HG02623 (cell line): ENCODE measurements at regions not wholly inside any gene's neighbourhood (a gene's known extent, or its start where the extent isn't known, plus 50 kb on each side); places are given as distances from the start of the nearest gene placed in this dataset.
"Not testable (repeated sequence)": the region's sequence is repeated elsewhere in the genome, so short reads cannot be mapped to it uniquely, and the experiment has no call there.

Experiments used
- ATAC-seq: cut with Tn5 transposase; IDR thresholded peaks from one replicate; pipeline ENCODE4 v1.9.1; 2021; ENCODE audit warnings: moderate library complexity; ENCODE audit not compliant: unreplicated experiment

DNA sequence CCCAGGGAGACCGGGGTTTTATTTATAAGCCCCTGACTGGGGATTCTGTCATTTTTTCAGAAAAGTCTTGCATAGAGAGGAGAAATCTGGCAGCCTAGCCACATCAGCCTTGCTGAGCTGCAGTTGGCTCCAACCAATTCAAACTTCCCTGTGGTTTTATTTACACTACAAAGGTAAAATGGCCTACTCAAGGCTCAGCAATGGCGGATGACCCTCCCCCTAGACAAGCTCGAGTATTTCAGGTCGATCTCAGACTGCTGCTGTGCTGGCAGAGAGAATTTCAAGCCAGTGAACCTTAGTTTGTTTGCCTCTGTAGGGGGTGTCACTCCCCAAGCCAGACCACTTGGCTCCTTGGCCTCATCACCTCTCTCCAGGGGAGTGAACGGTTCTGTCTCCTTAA lies 52.9 kb downstream of the CDY2A start:
- ATAC-seq, result not testable (repeated sequence)

DNA sequence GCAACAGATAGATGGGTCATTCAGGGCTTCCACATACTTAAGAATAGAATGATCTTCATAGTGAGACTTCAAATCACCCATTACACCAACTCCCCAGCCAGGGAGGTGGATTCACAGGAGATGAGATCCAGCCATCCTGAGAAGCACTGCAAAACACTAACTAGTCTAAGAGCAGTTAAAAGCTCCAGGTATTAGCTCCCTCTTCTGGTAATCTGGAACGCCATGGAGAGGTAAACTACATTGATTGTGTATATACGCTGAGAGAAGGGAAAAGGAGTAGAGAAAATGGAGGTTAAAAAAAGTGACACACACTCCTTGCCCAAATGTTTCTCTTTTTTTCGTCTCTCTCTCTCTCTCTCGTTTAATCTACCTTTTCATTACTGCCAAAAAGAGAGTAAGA lies 60.3 kb downstream of the CDY2A start:
- ATAC-seq, result not testable (repeated sequence)

DNA sequence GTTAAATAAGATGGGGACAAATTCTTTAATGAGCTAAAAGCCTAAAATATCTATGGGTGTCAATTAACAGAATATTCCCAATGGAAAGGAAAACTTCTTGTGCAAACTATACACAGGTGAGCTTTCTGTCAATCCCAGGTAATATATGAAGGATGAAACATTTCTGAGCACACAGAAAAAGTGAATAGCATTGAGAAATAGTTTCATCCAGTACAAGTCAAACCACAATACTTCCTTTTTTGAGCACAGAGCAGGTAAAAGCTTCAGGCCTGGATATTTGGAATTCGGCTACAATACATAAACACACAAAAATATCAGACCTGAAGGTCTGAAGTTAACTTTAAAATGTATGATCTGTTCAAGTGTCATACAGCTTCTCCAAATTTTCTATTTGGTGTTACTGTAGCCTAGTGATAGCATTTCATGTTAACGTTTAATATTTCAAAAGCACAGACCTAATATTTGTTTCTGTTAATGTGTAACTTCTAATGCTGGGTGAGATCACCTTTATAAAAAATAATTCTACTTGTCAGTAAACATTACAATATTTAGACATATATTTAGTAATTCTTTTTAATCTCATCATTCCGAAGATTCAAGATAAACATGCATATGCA lies 60.9 kb downstream of the CDY2A start:
- ATAC-seq, result not testable (repeated sequence)

DNA sequence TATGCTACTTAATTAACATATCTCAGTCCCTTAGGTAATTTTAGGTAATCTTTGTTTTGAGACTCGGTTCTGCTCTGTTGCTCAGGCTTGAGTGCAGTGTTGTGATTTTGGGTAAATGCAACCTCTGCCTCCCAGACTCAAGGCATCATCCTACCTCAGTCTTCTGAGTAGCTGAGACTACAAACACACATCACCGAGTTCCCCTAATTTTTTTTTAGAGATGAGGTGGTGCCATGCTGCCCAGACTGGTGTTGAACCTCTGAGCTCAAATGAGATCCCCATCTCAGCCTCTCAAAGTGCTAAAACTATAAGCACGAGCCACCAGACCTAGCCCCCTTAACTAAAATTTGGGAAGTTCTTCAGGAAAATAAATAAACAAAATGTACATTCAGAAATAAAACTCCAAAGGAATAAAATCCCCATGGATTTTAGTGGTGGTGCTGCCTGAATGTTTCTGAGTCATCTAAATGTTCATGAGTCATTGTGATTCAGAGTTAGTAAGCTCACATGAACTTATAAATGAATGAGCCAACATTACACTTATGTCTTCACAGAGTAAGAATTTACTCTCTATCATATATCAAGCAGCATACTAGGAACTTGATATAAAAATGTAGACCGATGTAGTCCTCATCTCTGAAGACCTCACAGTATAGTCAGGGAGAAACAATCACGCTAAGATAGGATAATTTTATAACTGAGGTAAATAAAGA lies 62.5 kb downstream of the CDY2A start:
- ATAC-seq, result not testable (repeated sequence)

DNA sequence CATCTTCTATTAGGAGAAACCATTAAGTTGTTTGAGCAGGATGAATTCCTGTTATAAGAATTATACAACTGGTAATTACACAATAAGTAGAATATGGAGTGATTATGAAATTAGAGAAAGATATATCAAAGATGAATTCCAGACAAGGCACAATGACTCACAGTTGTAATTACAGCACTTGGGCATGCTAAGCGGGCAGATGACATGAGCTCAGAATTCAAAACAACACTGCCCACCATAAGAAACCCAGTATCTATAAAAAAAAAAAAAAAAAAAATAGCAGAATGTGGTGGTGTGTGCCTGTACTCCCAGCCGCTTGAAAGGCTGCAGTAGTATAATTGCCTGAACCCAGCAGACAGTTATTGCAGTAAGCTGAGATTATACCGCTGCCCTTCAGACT lies 67.4 kb downstream of the CDY2A start:
- ATAC-seq, result not testable (repeated sequence)

DNA sequence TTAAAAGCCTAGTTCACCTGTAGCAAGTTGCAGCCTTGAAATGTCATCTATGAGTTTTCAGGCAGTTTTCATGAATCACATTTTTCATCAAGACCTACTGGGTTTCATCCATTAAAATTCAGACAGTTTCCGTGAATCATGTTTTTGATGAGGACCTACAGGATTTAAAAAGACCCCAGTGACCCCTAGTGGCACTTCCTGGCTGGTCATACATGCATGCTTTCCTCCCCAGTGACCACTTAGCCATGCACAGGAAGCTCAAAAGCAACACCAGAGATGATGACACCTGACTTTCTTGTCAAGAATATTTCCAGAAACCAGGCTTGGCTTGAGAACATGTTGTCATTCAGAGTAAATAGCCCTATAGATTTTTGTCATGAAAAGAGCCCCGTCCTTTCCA lies 80.1 kb downstream of the CDY2A start:
- not testable (repeated sequence) for ATAC-seq

DNA sequence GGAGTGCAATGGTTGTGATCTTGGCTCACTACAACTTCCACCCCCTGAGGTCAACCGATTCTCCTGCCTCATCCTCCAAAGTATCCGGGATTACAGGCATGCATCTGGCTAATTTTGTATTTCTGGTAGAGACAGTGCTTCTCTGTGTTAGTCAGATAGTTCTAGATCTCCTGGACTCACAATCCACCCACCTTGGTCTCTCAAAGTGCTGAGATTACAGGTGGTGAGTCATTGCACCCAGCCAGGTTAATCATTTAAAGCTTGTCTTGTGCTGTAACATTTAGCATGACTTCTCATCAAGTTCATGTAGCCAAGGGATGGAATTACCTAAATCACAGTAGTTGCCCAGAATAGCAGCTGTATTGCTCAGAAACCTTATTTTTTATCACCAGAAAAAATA lies 92.8 kb downstream of the CDY2A start:
- ATAC-seq, result not testable (repeated sequence)

DNA sequence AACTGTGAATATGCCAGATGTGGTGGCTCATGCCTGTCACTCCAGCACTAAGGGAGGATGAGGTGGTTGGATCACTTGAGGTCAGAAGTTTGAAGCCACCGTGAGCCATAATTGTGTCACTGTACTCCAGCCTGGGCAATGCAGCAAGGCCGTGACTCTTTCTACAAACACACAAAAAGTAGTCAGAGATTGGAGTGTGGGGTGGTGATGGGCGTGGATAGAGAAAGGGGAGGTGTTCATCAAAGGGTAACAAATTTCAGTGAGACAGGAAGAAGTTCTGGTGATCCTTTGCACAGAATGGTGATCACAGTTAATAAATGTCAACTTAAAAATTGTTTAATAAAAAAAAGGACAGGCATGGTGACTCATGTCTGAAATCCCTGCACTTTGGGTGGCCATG lies 112.1 kb downstream of the CDY2A start:
- not testable (repeated sequence) for ATAC-seq

DNA sequence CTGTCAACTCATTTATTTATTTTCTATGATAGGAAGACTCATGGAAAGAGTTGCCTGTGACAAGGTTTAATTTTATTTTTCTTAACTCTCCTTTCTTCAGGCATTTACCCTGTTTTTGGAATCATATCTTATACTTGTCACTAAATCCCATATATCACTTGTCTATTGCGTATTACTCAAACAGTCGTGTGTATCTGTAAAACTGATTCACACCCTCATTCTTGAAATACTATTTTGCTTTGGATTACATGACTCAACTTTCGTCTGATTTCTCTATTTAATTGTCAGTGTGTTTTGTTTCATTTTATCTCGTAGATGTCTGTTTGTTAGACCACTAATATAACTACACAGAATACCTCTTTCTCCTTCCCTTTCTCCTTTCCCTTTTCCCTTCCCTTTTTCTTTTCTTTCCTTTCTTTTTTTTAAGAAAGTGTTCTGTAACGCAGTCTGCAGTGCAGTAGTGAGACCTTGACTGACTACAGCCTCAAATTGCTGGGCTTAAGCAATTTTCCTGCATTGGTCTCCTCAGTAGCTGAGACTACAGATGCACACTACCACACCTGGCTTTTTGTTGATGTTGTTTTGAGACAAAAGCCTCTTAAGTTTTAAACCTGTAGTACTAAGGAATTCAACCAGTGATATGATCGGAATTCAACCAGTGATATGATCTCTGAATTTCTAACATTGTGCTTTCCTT lies 113.9 kb downstream of the CDY2A start:
- ATAC-seq, result not testable (repeated sequence)

DNA sequence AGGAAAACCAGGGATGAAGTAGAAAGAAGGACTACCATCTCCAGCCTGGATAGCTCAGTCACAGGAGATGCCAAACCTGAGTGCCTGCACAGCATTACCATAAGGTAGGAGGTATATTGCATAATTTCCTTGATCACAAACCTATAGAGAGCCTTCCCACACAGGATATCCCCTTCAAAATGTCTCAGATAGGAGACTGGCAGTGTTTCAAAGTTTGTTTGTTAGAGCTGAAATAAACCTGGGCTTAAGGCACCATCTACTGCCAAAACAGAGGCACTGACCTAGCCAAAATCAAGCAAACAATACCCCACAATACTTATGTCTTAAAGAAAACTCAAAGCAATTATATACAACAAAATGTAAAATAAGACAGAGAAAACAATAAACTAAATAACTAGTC lies 120.8 kb downstream of the CDY2A start:
- not testable (repeated sequence) for ATAC-seq

DNA sequence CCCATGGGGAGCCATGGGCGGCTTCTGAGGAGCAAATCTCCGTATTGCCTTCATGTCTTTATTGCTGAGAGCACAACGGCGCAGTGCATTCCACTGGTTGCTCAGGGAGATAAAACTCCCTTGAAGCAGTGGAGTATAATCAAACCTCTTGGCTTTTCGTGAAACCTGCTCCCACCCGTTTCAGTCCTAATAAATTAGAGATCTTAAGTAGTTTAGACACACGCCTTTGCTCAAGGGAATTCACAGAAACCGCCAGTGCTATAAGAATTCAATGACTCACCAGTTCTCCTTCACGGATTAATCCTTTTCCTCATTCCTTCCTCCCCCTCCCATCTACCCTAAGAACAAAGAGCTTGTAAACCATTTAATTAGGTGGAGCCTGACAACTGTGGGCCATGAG lies 127.0 kb downstream of the CDY2A start:
- ATAC-seq, result not testable (repeated sequence)

DNA sequence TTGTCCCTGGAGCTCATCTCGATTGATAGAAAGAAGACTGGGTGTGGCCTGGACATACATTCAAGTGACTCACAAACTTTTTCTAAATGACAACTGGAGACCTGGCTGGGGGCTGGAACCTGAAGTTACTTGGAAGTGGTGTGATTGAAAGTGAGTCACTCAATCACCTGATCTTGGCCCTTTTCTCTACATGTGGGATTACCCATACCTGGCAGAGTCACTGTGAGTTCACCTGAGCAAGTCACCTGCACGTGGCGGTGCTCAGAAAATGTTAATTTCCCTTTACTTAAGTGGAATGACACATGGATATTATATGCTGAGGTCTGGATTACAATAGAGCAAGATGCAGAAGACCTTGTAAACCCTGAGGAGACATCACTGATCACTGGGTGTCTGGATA lies 140.2 kb downstream of the CDY2A start:
- not testable (repeated sequence) for ATAC-seq

DNA sequence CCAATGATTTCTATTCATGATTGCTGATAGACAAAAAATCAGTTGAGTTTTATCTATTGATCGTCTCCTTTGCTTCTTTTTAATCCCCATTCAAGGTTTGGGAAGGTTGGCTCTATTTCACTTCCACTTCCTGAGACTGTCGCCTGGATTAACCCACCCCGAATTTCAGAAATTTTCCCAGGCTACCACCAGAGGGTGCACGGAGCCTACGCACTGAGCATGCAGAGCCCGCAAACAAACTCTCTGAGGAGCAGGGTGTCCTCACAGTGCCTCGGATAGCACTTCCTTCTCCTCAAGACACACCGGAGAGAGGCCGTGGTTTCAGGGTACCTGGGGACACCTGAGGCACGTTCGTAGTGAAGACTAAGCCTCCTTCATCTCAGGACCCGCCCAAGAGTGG lies 150.5 kb downstream of the CDY2A start:
- ATAC-seq, result not testable (repeated sequence)

DNA sequence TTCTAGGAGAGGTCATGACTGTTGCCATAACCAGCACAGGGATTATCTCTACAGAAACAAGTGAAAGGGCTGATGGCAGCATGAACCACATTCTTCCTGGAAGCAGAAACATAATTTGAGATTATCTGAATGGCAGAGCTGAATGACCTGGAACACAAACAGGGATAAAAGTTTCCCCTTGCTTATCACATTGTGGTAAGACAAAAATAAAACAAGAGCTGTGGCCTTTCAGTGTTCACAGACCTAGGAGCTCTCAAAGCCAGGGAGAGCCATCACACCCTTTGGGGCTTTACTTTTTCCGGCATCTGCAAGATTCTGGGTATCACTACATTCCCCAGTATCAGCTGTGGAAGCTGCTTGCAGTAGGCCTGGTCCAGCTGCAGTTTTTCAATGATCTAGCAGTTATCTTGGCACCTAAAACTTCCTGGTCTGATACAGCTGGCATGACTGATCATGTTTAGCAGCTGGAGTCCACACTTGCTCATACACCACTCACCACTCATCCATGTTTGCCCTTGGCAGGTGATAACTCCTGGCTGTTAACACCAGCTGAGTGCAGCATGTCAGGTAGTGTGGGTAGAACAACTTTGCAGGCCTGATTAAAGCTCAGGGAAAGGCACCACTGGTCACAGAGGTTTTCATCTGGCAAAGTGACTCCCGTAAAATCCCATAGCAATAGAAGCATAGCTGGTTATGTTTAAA lies 163.5 kb downstream of the CDY2A start:
- ATAC-seq, result not testable (repeated sequence)

DNA sequence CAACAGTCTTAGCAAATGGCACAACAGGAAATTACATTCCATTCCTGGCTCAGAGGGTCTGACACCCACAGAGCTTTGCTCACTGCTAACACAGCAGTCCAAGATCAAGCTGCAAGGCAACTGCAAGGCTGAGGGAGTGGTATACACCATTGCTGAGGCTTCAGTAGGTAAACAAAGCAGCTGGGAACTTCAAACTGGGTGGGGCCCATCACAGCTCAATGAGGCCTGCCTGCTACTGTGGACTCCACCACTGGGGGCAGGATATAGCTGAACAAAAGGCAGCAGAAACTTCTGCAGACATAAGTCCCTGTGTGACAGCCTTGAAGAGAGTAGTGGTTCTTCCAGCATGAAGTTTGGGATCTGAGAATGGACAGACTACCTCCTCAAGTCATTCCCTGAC lies 212.0 kb downstream of the CDY2A start:
- ATAC-seq, result not testable (repeated sequence)

DNA sequence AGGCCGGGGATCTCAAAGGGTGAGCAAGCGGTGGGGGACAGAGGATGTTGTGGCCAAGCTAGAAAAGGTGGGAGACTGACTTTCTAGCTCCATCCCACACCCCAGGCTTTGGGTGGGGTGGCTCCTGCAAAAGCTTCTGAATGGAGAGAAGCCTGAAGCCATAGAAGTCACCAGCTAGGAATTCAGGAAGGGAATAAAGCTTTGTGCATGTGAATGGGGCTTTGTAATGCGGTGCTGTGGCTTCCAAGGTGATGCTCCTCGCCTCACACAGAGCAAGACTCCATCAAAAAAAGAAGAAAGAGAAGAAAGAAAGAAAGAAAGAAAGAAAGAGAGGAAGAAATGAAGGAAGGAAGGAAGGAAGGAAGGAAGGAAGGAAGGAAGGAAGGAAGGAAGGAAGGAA lies 237.0 kb downstream of the CDY2A start:
- ATAC-seq, result not testable (repeated sequence)

DNA sequence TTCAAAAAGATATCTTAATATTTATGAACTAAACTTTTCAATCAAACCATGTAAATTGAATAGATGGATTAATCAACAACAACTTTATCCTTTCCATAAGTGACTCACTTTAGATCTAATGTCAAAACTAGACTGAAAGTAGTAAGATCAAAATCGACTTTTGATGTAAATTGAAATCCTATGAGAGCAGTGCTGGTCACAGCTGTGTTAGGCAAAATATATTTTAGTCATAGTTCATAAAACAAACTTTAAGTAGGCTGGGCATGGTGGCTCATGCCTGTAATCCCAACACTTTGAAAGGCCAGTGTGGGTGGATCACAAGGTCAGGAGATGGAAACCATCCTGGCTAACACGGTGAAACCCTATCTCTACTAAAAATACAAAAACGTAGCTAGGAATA lies 245.5 kb downstream of the CDY2A start:
- not testable (repeated sequence) for ATAC-seq

DNA sequence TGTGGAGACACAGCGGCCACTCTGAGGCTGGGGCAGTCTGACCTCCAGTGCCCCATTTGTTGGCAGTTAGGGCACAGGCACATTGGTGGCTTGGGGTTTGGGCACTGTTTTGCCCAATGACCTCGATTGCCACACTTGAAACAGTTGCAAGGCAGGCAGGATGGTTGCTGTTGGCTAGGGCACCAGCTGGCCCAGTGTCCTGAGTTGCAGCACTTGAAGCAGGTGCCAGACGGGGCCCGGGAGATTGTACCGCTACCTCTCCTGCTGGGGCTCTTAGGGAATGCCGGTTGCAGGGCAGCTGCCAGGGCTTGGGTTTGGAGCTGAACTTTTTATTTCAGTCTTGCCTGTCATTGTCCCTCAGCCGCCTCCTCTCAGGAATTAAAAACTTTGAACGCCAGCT lies 252.2 kb upstream of the HSFY1 start:
- ATAC-seq, result not testable (repeated sequence)

DNA sequence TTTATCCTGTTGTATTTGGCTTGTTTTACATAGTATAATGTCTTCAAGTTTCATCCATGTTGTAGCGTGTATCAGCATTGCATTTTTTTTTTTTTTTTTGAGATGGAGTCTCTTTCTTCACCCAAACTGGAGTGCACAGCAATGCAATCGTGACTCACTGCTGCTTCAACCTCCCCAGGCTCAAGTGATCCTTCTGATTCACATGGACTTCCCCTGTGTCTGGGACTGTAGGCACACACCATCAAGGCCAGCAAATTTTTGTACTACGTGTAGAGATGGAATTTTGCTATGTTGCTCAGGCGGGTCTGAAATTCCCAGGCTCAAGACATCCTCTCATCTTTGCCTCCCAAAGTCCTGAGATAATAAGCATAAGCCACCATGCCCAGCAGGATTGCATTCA lies 248.1 kb upstream of the HSFY1 start:
- not testable (repeated sequence) for ATAC-seq

DNA sequence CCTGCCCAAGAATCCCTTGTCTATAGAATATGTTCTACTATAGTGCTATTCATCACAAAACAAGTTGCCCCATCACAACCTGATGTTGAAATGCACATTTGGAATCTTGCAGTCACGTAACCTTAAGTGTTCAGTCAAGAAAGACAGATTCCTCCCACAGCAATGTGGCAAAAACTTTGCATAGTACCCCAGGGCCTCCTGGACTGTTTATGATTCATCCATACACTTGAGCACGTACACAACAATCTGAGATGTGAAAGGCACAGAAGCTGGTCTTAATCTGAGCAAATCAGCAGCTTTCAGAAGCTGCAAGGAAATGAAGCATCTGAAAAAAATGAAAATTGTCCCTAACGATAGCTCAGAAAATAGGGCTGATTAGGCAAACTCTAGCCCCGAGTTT lies 240.2 kb upstream of the HSFY1 start:
- not testable (repeated sequence) for ATAC-seq

DNA sequence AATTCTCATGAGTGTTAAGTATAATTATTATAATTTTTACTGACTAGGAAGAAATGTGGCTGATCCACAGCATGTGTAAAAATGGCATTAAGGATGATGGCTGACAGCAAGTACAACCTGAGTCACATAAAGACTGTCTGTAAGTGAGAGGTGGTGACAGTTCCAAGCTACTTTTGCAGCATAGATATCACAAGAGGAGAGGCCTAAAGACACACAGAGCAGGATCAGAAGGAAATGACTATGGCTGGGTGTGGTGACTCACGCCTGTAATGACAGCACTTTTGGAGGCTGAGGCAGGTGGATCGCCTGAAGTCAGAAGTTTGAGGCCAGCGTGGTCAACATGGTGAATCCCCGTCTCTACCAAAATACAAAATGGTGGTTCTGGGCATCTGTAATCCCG lies 234.7 kb upstream of the HSFY1 start:
- not testable (repeated sequence) for ATAC-seq
